GM21717 (cell line): ENCODE measurements at regions not wholly inside any gene's neighbourhood (a gene's known extent, or its start where the extent isn't known, plus 50 kb on each side); places are given as distances from the start of the nearest gene placed in this dataset.
A peak's percentile ranks its signal among the peaks of the same experiment; 100 is the strongest.
"Not testable (repeated sequence)": the region's sequence is repeated elsewhere in the genome, so short reads cannot be mapped to it uniquely, and the experiment has no call there.

Experiments
- ATAC-seq: cut with Tn5 transposase; IDR thresholded peaks from one replicate; pipeline ENCODE4 v1.9.1; 2021; ENCODE audit warnings: mild to moderate bottlenecking, moderate library complexity; ENCODE audit not compliant: unreplicated experiment

GRCh38 chr6:14384175-14384949 is 266.8 kb downstream of the CD83 start:
- ATAC-seq: no peak

- no peak for ATAC-seq
These were observed 268.7 kb downstream of the CD83 start for GRCh38 chr6:14386263-14386662.

- peak; percentile 53 for ATAC-seq
These were observed 269.1 kb downstream of the CD83 start for GRCh38 chr6:14386668-14387067.

GRCh38 chr6:14388371-14388770 is 270.8 kb downstream of the CD83 start:
- ATAC-seq: no peak

- not testable (repeated sequence) for ATAC-seq
These were observed 272.2 kb downstream of the CD83 start for GRCh38 chr6:14389776-14390175.

GRCh38 chr6:14390805-14391204 is 273.2 kb downstream of the CD83 start:
- ATAC-seq: no peak

- no peak for ATAC-seq
These were observed 276.3 kb downstream of the CD83 start for GRCh38 chr6:14393910-14394309.

- ATAC-seq: no peak
These were observed 278.8 kb downstream of the CD83 start for GRCh38 chr6:14396392-14396791.

GRCh38 chr6:14396826-14397517 is 279.4 kb downstream of the CD83 start:
- ATAC-seq: no peak

- ATAC-seq: no peak
These were observed 279.9 kb downstream of the CD83 start for GRCh38 chr6:14397518-14397901.

- no peak for ATAC-seq
These were observed 281.4 kb downstream of the CD83 start for GRCh38 chr6:14398953-14399352.

GRCh38 chr6:14399635-14400034 is 282.1 kb downstream of the CD83 start:
- ATAC-seq: no peak

GRCh38 chr6:14401246-14401645 is 283.7 kb downstream of the CD83 start:
- ATAC-seq: no peak

- no peak for ATAC-seq
These were observed 289.2 kb downstream of the CD83 start for GRCh38 chr6:14406614-14407331.

GRCh38 chr6:14408446-14408845 is 290.9 kb downstream of the CD83 start:
- no peak for ATAC-seq

GRCh38 chr6:14412026-14412425 is 294.5 kb downstream of the CD83 start:
- ATAC-seq: no peak

GRCh38 chr6:14415452-14415851 is 297.9 kb downstream of the CD83 start:
- ATAC-seq: no peak

- ATAC-seq: no peak
These were observed 299.8 kb downstream of the CD83 start for GRCh38 chr6:14417377-14417776.

GRCh38 chr6:14419224-14419623 is 301.7 kb downstream of the CD83 start:
- not testable (repeated sequence) for ATAC-seq

GRCh38 chr6:14422061-14422460 is 304.5 kb downstream of the CD83 start:
- ATAC-seq: no peak

- ATAC-seq: no peak
These were observed 305.3 kb downstream of the CD83 start for GRCh38 chr6:14422917-14423316.

- no peak for ATAC-seq
These were observed 305.8 kb downstream of the CD83 start for GRCh38 chr6:14423330-14423729.
